ENCODE measurements at regions not wholly inside any gene's neighbourhood (a gene's known extent, or its start where the extent isn't known, plus 50 kb on each side); places are given as distances from the start of the nearest gene placed in this dataset.

DNA sequence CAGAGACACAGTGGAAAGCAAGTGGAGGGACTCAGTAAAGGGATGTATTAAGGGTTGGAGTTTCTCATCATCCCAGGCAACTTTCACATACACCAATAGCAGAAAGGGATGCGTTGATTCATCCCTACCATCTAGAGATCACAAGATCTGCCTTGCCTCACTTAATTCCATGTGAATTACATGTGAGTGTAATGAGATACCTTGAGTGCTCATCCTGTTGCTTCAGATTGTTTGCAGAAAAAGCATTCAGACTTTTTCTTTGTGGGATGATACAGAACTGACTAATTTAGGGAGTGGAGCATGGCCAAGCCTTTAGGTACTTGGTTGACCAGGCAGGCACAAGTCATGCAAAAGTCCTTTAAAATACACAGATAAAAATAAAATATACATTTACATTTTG, 124.8 kb upstream of the SLIT2 start:
- ATAC-seq (no peak), DNase-seq (ENCODE audit: low read depth, low spot score) (no peak)
- H3K4me3 ChIP-seq (ENCODE audit: low read depth in 2 of 2, low read length in 2 of 2), result no peak overlapping the region
- TF ChIP-seq, protein P1, sequence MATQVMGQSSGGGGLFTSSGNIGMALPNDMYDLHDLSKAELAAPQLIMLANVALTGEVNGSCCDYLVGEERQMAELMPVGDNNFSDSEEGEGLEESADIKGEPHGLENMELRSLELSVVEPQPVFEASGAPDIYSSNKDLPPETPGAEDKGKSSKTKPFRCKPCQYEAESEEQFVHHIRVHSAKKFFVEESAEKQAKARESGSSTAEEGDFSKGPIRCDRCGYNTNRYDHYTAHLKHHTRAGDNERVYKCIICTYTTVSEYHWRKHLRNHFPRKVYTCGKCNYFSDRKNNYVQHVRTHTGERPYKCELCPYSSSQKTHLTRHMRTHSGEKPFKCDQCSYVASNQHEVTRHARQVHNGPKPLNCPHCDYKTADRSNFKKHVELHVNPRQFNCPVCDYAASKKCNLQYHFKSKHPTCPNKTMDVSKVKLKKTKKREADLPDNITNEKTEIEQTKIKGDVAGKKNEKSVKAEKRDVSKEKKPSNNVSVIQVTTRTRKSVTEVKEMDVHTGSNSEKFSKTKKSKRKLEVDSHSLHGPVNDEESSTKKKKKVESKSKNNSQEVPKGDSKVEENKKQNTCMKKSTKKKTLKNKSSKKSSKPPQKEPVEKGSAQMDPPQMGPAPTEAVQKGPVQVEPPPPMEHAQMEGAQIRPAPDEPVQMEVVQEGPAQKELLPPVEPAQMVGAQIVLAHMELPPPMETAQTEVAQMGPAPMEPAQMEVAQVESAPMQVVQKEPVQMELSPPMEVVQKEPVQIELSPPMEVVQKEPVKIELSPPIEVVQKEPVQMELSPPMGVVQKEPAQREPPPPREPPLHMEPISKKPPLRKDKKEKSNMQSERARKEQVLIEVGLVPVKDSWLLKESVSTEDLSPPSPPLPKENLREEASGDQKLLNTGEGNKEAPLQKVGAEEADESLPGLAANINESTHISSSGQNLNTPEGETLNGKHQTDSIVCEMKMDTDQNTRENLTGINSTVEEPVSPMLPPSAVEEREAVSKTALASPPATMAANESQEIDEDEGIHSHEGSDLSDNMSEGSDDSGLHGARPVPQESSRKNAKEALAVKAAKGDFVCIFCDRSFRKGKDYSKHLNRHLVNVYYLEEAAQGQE (IDR thresholded peaks at IDR 0.05; ENCODE audit: insufficient read depth in 1 of 2, low read depth in 2 of 2, low read length in 1 of 2), result no peak
- TF ChIP-seq TCF7L2 (IDR thresholded peaks at IDR 0.05; ENCODE audit: low read depth, low read length) (no peak), POLR2AphosphoS5 (IDR thresholded peaks at IDR 0.05; ENCODE audit: low read depth, low read length) (no peak), SIN3A (IDR thresholded peaks at IDR 0.05; ENCODE audit: borderline replicate concordance, insufficient read depth, low read depth, low read length) (no peak)
- TF ChIP-seq, protein P2, sequence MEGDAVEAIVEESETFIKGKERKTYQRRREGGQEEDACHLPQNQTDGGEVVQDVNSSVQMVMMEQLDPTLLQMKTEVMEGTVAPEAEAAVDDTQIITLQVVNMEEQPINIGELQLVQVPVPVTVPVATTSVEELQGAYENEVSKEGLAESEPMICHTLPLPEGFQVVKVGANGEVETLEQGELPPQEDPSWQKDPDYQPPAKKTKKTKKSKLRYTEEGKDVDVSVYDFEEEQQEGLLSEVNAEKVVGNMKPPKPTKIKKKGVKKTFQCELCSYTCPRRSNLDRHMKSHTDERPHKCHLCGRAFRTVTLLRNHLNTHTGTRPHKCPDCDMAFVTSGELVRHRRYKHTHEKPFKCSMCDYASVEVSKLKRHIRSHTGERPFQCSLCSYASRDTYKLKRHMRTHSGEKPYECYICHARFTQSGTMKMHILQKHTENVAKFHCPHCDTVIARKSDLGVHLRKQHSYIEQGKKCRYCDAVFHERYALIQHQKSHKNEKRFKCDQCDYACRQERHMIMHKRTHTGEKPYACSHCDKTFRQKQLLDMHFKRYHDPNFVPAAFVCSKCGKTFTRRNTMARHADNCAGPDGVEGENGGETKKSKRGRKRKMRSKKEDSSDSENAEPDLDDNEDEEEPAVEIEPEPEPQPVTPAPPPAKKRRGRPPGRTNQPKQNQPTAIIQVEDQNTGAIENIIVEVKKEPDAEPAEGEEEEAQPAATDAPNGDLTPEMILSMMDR (IDR thresholded peaks at IDR 0.05), result no peak
- intact Hi-C loops (cut with micrococcal nuclease; ENCODE audit: unreplicated experiment), result no loop called here
- H3K4me1 ChIP-seq (ENCODE audit: control insufficient read depth, insufficient read depth, low read length), result no peaks in the 10 kb centered on the region
- ChIA-PET CTCF (no interaction called here), POLR2A (no interaction called here)
- H3K27ac ChIP-seq (ENCODE audit: low read length), result no peak overlapping the region
- H3K27me3 ChIP-seq (ENCODE audit: control insufficient read depth, insufficient read depth, low read length), result no peaks in the 10 kb centered on the region
- no peaks in the 10 kb centered on the region for H3K36me3 ChIP-seq (ENCODE audit: control insufficient read depth, insufficient read depth, low read length)
- no TSS peak for BruUV-seq (replicated peaks)
- no peaks in the 10 kb centered on the region for H3K9me3 ChIP-seq (ENCODE audit: control insufficient read depth, insufficient read depth, low read depth, low read length)
- in situ Hi-C loops (cut with HindIII; ENCODE audit: low pct_unique_long_range_greater_than_20kb, low sequenced_read_pairs), result no loop called here

DNA sequence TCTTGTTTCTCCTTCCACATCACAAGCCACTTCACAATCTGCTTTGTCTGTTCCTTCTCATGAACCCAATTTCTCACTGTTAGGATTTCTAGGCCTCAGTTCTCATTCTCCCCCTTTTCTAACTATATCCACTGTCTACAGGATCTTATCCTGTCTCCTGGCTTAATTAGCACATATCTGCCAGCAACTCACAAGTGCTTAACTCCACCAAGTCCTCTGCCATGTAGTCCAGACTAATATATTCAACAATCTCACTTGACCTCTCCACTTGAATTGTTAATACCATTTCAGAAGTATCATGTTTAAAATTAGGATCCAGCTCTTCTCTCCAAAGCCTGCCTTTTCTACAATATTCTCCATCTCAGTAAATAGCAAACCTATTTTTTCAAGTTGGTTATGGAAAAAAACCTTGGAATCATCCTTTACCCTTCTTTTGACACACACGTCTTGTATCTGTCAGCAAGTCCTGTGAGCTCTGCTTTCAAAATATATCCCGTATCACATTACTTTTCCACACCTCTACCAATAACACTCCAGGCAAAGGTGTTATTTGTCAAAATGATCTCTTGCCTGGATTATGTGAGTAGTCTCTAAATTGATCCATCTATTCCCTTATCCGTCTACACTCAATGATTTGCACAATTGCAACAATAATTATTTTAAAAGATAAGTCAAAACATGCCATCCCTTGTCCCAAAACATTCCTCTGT, 127.2 kb upstream of the SLIT2 start:
- no TSS peak for BruUV-seq (replicated peaks)
- POLR2A ChIA-PET, result no interaction called here
- CTCF ChIA-PET, result no interaction called here

More for the DNA sequence above, 127.2 kb upstream of the SLIT2 start:
- in situ Hi-C loops (cut with HindIII; ENCODE audit: low pct_unique_long_range_greater_than_20kb, low sequenced_read_pairs), result no loop called here
- Histone ChIP-seq H3K4me3 (ENCODE audit: low read depth in 2 of 2, low read length in 2 of 2) (no peak overlapping the region), H3K27ac (ENCODE audit: low read length) (no peak overlapping the region), H3K27me3 (ENCODE audit: control insufficient read depth, insufficient read depth, low read length) (no peaks in the 10 kb centered on the region), H3K4me1 (ENCODE audit: control insufficient read depth, insufficient read depth, low read length) (no peaks in the 10 kb centered on the region), H3K9me3 (ENCODE audit: control insufficient read depth, insufficient read depth, low read depth, low read length) (no peaks in the 10 kb centered on the region), H3K36me3 (ENCODE audit: control insufficient read depth, insufficient read depth, low read length) (no peaks in the 10 kb centered on the region)
- ATAC-seq (no peak), DNase-seq (ENCODE audit: low read depth, low spot score) (no peak)
- TF ChIP-seq SIN3A (IDR thresholded peaks at IDR 0.05; ENCODE audit: borderline replicate concordance, insufficient read depth, low read depth, low read length), result no peak
- TF ChIP-seq, protein P2 (IDR thresholded peaks at IDR 0.05), result no peak
- no peak for TF ChIP-seq TCF7L2 (IDR thresholded peaks at IDR 0.05; ENCODE audit: low read depth, low read length)
- no peak for TF ChIP-seq POLR2AphosphoS5 (IDR thresholded peaks at IDR 0.05; ENCODE audit: low read depth, low read length)
- TF ChIP-seq, protein P1 (IDR thresholded peaks at IDR 0.05; ENCODE audit: insufficient read depth in 1 of 2, low read depth in 2 of 2, low read length in 1 of 2), result no peak
- intact Hi-C loops (cut with micrococcal nuclease; ENCODE audit: unreplicated experiment), result no loop called here

Measured in Panc1 (cell line).